Activated CD4-positive, alpha-beta T cell treated with anti-CD3 and anti-CD28 coated beads for 36 hours (primary cell): ENCODE measurements at regions not wholly inside any gene's neighbourhood (a gene's known extent, or its start where the extent isn't known, plus 50 kb on each side); places are given as distances from the start of the nearest gene placed in this dataset.
"Not testable (repeated sequence)": the region's sequence is repeated elsewhere in the genome, so short reads cannot be mapped to it uniquely, and the experiment has no call there.

Experiments
- ATAC-seq: fragments of 200-7000 bp; cut with Tn5 transposase; one replicate; pipeline ENCODE4 v1.10.0; 2021; ENCODE audit warnings: mild to moderate bottlenecking, moderate library complexity
- CTCF ChIA-PET: fragments of 350-600 bp; sonication (Branson Sonifier 250); formaldehyde crosslinking; loops from one replicate; lab custom pipeline; 2021; ENCODE audit warnings: antibody characterized with exemption; lab: Charles Lee
- POLR2A ChIA-PET: fragments of 350-600 bp; sonication (Branson Sonifier 250); formaldehyde crosslinking; loops from one replicate; lab custom pipeline; 2021; ENCODE audit warnings: antibody characterized with exemption, inconsistent platforms; lab: Charles Lee
- DNase-seq: peaks from one replicate; pipeline ENCODE4 v3.0.0-alpha.2; 2020
- H3K27ac Mint-ChIP-seq: one replicate; pipeline ENCODE4 v1.8.0; 2021; ENCODE audit warnings: mixed read lengths
- H3K27me3 Mint-ChIP-seq: one replicate; pipeline ENCODE4 v1.8.0; 2021; ENCODE audit warnings: mixed read lengths
- H3K36me3 Mint-ChIP-seq: one replicate; pipeline ENCODE4 v1.8.0; 2021; ENCODE audit warnings: low read depth, mixed read lengths
- H3K4me1 Mint-ChIP-seq: one replicate; pipeline ENCODE4 v1.8.0; 2021; ENCODE audit warnings: mixed read lengths
- H3K4me3 Mint-ChIP-seq: one replicate; pipeline ENCODE4 v1.8.0; 2021; ENCODE audit warnings: mild to moderate bottlenecking, moderate library complexity, mixed read lengths
- H3K9me3 Mint-ChIP-seq: one replicate; pipeline ENCODE4 v1.8.0; 2021; ENCODE audit warnings: low read depth, mixed read lengths
- intact Hi-C, 2 experiments: fragments of 100-400 bp; cut with DNase I in 1 of 2; cut with micrococcal nuclease in 1 of 2; formaldehyde crosslinking; loops; one replicate each; pipeline versions ENCODE4 v1.14.2 to v1.15.1; 2022 to 2024; cut with DNase I, micrococcal nuclease

DNA sequence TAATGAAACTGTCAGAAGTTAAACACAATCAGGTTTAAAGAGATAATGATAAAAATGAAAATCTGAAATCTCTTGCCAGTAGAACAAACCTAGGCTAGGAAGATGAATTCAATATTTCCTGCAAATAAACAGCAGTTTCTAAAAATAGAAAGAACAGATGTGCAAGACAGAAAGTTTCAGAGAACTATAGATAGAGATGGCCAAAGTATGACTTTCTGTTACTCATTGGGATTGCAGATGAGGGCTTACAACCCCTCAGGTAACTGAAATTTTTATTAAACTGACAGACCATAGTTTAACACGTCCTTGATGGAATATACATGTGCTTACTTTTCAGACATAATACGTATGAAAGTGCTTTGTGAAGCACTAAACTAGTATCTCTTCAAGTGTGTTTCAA is 82.3 kb upstream of the PPARGC1A start:
- H3K27me3 Mint-ChIP-seq: no peaks in the 10 kb centered on the region
- no peaks in the 10 kb centered on the region for H3K9me3 Mint-ChIP-seq
- H3K27ac Mint-ChIP-seq: no peak overlapping the region
- no peaks in the 10 kb centered on the region for H3K4me1 Mint-ChIP-seq
- intact Hi-C loops: no loop called here
- ChIA-PET POLR2A (no interaction called here), CTCF (no interaction called here)
- no peak overlapping the region for H3K4me3 Mint-ChIP-seq
- DNase-seq (no peak), ATAC-seq (no peak)
- H3K36me3 Mint-ChIP-seq: no peaks in the 10 kb centered on the region

DNA sequence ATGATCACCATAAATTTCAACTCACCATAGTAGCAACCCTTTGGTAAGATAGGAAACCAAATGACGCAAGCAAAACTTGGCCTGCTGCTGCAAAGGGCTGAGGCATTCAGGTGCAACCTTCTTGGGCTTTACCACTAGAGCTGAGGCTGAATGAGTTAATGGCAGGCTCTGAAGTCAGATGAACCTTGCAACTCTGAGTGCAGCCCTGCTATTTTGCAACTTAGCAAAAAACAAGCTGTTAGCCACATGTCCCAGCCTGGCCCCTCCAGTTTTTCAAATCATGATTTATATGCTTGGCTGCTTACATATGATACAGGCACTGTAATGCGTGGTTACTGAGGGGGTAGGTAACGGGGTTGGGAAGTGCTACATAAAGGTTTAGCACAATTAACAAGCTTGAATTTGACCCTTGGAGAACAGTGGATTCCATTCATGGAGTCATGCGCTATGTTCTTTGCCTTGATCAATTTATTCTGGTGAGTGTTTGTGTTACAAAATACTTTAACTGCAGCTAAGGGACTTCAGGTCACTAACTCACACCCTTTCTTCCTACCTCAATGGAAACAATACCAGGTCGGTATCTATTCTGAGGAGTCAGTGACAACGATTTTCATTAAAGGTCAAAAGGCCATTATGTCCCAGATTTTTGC is 80.5 kb upstream of the PPARGC1A start:
- H3K9me3 Mint-ChIP-seq: peaks cover 2% of the 10 kb centered on the region
- intact Hi-C loops: no loop called here
- no peaks in the 10 kb centered on the region for H3K4me1 Mint-ChIP-seq
- ChIA-PET POLR2A (no interaction called here), CTCF (no interaction called here)
- H3K27ac Mint-ChIP-seq: no peak overlapping the region
- no peaks in the 10 kb centered on the region for H3K27me3 Mint-ChIP-seq
- DNase-seq (no peak), ATAC-seq (no peak)
- no peak overlapping the region for H3K4me3 Mint-ChIP-seq
- no peaks in the 10 kb centered on the region for H3K36me3 Mint-ChIP-seq

DNA sequence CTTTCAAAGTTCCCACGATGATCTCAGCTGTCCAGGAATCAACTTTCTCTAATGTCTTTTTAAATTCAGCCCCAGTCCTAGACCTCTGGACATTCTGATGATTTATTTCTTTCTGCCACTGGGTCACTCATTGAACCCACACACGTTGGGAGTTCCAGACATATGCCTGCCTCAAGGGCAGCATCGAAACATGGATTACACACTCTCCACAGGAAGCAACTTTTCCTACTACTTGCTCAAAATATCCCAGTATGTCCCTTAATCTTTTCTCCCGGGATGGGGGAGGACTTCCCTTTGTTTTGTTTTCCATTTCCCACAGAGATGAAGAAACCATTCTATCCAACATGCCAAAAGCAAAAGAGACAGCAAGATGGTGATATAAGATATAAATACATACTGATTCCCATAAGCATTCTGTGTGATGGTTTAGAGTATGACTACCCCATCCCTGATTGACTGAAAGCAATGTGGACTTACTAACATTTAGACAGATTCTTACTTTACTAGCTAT is 79.8 kb upstream of the PPARGC1A start:
- POLR2A ChIA-PET: no interaction called here
- CTCF ChIA-PET: no interaction called here
- Mint-ChIP-seq H3K4me3 (no peak overlapping the region), H3K36me3 (no peaks in the 10 kb centered on the region), H3K4me1 (no peaks in the 10 kb centered on the region), H3K27me3 (no peaks in the 10 kb centered on the region), H3K27ac (no peak overlapping the region), H3K9me3 (peaks cover 2% of the 10 kb centered on the region)
- ATAC-seq (no peak), DNase-seq (no peak)
- intact Hi-C loops: no loop called here

GRCh38 chr4:23967281-23967680 is 77.4 kb upstream of the PPARGC1A start:
- no peaks in the 10 kb centered on the region for H3K27me3 Mint-ChIP-seq
- intact Hi-C loops: no loop called here
- peaks cover 2% of the 10 kb centered on the region for H3K9me3 Mint-ChIP-seq
- ATAC-seq (no peak), DNase-seq (no peak)
- H3K36me3 Mint-ChIP-seq: no peaks in the 10 kb centered on the region
- no peak overlapping the region for H3K4me3 Mint-ChIP-seq
- no peaks in the 10 kb centered on the region for H3K4me1 Mint-ChIP-seq
- H3K27ac Mint-ChIP-seq: no peak overlapping the region
- ChIA-PET POLR2A (no interaction called here), CTCF (interaction anchor here (0.7 kb wide), 1 partner anchor 20 kb away, joined by 3 read pairs; no protein-coding TSS in a partner anchor)

DNA sequence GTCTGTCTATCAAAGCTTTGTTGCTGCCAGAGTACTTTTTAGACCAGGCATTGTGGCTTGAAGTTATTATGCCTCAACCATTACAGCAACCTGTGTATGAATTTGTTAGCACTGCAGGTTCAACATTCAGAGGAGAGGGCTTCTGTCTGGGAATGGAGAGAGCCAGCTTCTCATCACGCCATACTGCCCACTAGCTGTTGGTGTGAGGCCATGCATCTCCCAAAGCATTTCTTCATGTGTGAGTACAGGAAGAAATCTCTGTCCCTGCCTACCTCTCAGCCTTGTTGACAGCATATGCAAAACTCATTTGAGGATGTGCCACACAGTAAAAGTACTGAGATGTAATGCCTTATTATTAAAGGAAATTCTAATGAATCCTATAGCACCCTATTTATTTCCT is 76.9 kb upstream of the PPARGC1A start:
- Mint-ChIP-seq H3K27me3 (no peaks in the 10 kb centered on the region), H3K4me3 (no peak overlapping the region), H3K36me3 (no peaks in the 10 kb centered on the region), H3K4me1 (no peaks in the 10 kb centered on the region), H3K27ac (no peak overlapping the region), H3K9me3 (peaks cover 2% of the 10 kb centered on the region)
- POLR2A ChIA-PET: interaction anchor here (0.6 kb wide), 1 partner anchor 1564 kb away, joined by 3 read pairs; no protein-coding TSS in a partner anchor
- ATAC-seq (no peak), DNase-seq (no peak)
- CTCF ChIA-PET: no interaction called here
- intact Hi-C loops: no loop called here

- CTCF ChIA-PET: interaction anchor here (0.6 kb wide), 1 partner anchor 542 kb away, joined by 3 read pairs; no protein-coding TSS in a partner anchor
- no peak for ATAC-seq
- Mint-ChIP-seq H3K27ac (no peak overlapping the region), H3K36me3 (no peaks in the 10 kb centered on the region), H3K4me3 (no peak overlapping the region), H3K27me3 (peaks cover 2% of the 10 kb centered on the region), H3K4me1 (no peaks in the 10 kb centered on the region), H3K9me3 (peaks cover 2% of the 10 kb centered on the region)
- intact Hi-C loops: no loop called here
- DNase-seq: no peak
- POLR2A ChIA-PET: no interaction called here
These were observed 72.6 kb upstream of the PPARGC1A start for GRCh38 chr4:23962462-23962861.

DNA sequence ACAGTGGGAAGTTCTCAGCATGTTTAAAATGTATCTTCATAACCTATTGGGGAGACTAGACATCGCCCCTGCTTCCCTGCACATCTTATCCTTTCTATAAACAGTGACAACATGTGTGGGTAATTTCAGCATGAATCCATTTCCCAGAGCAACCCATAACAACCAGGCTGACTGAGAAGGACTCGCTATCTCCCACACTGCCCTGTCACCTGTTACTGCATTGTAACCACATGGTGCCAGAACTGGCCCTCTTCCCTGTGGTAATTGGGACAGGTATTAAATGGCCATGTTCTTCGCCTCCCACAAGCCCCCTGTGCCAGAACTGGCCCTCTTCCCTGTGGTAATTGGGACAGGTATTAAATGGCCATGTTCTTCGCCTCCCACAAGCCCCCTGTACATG is 71.5 kb upstream of the PPARGC1A start:
- intact Hi-C loops, DNase-seq, H3K27me3 Mint-ChIP-seq, CTCF ChIA-PET, H3K36me3 Mint-ChIP-seq, ATAC-seq, POLR2A ChIA-PET, H3K27ac Mint-ChIP-seq, H3K9me3 Mint-ChIP-seq, H3K4me1 Mint-ChIP-seq, H3K4me3 Mint-ChIP-seq: not testable (repeated sequence)

DNA sequence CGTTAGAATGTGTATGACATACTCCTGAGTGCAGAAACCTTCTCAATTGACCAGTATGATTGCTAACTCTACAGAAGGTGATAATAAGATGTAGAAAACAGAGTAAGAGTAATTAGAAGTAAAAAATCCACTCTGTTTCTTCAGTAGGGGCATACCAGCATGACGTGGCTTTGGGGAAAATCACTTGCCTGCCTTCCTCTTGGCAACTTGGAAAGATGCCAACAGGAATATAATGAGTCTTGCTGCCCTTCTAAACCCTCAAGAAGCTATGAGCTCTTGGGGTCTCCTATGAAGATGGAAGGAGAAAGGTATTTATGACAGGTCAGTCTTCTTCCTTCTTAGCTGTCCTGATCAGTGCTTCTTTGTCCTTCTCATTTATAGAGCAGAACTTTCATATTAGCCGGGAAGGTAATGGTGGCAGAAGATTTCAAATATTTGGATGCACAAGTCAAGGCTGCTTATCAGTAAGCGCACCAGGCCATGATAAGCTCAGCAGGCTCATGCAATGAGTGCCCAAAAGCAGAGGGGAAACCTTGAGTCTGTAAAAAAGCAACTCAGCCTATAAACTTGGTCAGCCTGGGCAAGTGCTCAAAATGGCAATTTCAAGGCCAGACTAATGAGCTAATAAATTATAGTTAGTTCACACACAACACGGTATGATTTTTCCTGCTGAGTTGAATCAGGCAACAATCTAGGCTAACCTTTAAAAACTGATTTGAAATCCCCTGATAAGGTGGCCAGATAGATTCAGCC is 69.7 kb upstream of the PPARGC1A start:
- H3K9me3 Mint-ChIP-seq: peaks cover 2% of the 10 kb centered on the region
- ChIA-PET CTCF (no interaction called here), POLR2A (interaction anchor here (0.7 kb wide), 1 partner anchor 12 kb away, joined by 4 read pairs; no protein-coding TSS in a partner anchor)
- intact Hi-C loops: no loop called here
- H3K4me1 Mint-ChIP-seq: no peaks in the 10 kb centered on the region
- no peak overlapping the region for H3K4me3 Mint-ChIP-seq
- ATAC-seq (no peak), DNase-seq (no peak)
- H3K27me3 Mint-ChIP-seq: peaks cover 2% of the 10 kb centered on the region
- no peak overlapping the region for H3K27ac Mint-ChIP-seq
- H3K36me3 Mint-ChIP-seq: no peaks in the 10 kb centered on the region

DNA sequence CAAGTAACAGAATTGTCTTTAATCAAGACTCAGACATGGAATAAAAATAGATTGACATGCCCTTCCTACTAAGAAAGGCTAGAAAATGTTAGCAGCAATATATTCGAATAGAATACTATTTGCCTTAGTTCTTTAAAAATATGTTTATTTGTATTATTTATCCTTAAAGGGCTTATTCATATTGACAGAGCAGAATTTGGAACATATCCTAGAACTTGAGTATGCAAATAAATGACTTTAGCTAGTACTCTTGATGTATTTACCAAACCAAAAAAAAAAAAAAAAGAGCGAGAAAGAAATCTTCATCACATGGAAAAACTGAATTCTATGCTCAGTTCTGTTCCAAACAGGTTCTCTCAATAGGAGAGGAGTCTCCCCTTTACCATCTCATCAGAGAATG is 68.9 kb upstream of the PPARGC1A start:
- H3K27ac Mint-ChIP-seq: no peak overlapping the region
- no peak for DNase-seq
- CTCF ChIA-PET: no interaction called here
- no peaks in the 10 kb centered on the region for H3K4me1 Mint-ChIP-seq
- no peak overlapping the region for H3K4me3 Mint-ChIP-seq
- H3K9me3 Mint-ChIP-seq: peaks cover 2% of the 10 kb centered on the region
- no peaks in the 10 kb centered on the region for H3K36me3 Mint-ChIP-seq
- POLR2A ChIA-PET: no interaction called here
- peaks cover 2% of the 10 kb centered on the region for H3K27me3 Mint-ChIP-seq
- no peak for ATAC-seq
- intact Hi-C loops: no loop called here

- Mint-ChIP-seq H3K4me3 (no peak overlapping the region), H3K27me3 (peaks cover 2% of the 10 kb centered on the region)
These were observed 67.6 kb upstream of the PPARGC1A start for GRCh38 chr4:23957465-23957864.

DNA sequence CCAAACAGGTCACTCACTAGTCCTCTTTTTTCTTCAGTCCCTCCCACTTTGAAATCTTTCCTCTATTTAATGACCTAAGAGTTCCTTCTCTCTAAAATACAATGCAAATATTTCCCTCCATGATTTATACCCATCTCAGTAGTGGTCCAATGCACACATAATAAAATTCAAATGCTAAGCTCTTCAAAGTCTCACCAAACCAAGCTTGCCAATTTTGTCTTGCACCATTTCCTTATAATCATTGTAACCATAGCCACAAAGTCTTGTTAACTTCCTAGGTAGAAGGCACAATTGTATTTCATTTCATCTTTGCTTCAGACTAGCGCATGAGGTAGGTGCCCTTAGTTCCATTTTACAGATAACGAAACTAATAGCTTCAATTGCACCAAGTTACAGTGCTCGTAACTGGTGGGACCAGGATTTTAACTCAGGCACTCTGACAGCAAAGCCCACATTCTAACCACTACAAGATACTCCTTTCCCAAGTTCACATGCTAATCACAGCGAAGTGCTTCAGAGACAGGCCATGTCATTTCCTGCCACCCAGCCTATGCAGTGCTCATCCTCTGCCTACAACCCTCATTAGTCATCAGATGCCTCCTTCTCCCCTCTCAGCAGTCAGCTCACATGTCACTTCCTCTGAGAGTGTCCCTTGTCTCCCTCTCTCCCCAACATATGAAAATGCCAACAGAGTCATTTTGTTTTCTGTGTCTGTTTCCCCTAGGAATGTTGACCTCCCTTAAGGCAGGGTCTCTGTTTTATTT is 66.9 kb upstream of the PPARGC1A start:
- H3K27ac Mint-ChIP-seq: no peak overlapping the region
- peaks cover 2% of the 10 kb centered on the region for H3K27me3 Mint-ChIP-seq
- CTCF ChIA-PET: no interaction called here
- ATAC-seq (no peak), DNase-seq (no peak)
- POLR2A ChIA-PET: no interaction called here
- peaks cover 2% of the 10 kb centered on the region for H3K9me3 Mint-ChIP-seq
- intact Hi-C loops: no loop called here
- no peak overlapping the region for H3K4me3 Mint-ChIP-seq
- no peaks in the 10 kb centered on the region for H3K36me3 Mint-ChIP-seq
- no peaks in the 10 kb centered on the region for H3K4me1 Mint-ChIP-seq

More at GRCh38 chr4:23957465-23957864, 67.6 kb upstream of the PPARGC1A start:
- Mint-ChIP-seq H3K36me3 (no peaks in the 10 kb centered on the region), H3K9me3 (peaks cover 2% of the 10 kb centered on the region), H3K4me1 (no peaks in the 10 kb centered on the region), H3K27ac (no peak overlapping the region)
- ChIA-PET CTCF (no interaction called here), POLR2A (no interaction called here)
- no peak for DNase-seq
- no peak for ATAC-seq
- intact Hi-C loops: no loop called here
